Breast epithelium (tissue), 3 donors: ENCODE measurements at regions not wholly inside any gene's neighbourhood (a gene's known extent, or its start where the extent isn't known, plus 50 kb on each side); places are given as distances from the start of the nearest gene placed in this dataset.

Source experiments
- POLR2A ChIP-seq: fragments of 450-650 bp; IDR thresholded peaks from one replicate; pipeline ENCODE4 v1.6.1; 2016; ENCODE audit warnings: antibody characterized with exemption, mild to moderate bottlenecking, moderate library complexity
- POLR2AphosphoS5 ChIP-seq, 3 donors: sonication (generic); formaldehyde crosslinking; IDR thresholded peaks; one replicate each; pipeline ENCODE4 v1.6.1; 2017; ENCODE audit warnings: antibody characterized with exemption in 3 of 3
- TF ChIP-seq, protein P1 (sequence below), 3 donors: fragments of 450-650 bp; IDR thresholded peaks; one replicate each; pipeline ENCODE4 v1.5.1; 2016 to 2017; ENCODE audit warnings: antibody characterized with exemption in 3 of 3, mild to moderate bottlenecking in 3 of 3, moderate library complexity in 3 of 3

DNA sequence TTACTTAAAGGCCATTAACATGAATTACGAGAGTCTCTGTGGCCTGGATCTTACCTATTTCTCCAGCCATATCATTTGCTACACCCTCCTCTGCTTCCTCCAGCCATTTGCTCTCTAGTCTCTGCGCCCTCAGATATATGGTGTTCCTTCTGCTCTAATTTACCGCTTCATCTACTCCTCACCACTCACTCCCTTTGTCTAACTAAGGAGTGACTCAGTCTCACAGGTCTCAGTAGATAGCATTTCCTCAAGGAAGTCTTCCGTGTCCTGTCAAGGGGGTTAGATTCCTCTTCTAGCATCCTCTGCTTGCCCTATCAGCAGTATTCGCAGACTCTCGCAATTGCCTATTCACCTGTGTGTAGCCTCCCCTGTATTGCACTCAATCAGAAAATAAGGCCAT is 892.1 kb upstream of the INTU start:
- TF ChIP-seq, protein P1, sequence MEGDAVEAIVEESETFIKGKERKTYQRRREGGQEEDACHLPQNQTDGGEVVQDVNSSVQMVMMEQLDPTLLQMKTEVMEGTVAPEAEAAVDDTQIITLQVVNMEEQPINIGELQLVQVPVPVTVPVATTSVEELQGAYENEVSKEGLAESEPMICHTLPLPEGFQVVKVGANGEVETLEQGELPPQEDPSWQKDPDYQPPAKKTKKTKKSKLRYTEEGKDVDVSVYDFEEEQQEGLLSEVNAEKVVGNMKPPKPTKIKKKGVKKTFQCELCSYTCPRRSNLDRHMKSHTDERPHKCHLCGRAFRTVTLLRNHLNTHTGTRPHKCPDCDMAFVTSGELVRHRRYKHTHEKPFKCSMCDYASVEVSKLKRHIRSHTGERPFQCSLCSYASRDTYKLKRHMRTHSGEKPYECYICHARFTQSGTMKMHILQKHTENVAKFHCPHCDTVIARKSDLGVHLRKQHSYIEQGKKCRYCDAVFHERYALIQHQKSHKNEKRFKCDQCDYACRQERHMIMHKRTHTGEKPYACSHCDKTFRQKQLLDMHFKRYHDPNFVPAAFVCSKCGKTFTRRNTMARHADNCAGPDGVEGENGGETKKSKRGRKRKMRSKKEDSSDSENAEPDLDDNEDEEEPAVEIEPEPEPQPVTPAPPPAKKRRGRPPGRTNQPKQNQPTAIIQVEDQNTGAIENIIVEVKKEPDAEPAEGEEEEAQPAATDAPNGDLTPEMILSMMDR (IDR thresholded peaks at IDR 0.05) = no peak
- TF ChIP-seq POLR2A (no peak), POLR2AphosphoS5 (IDR thresholded peaks at IDR 0.05) (no peak)
